ENCODE measurements at regions not wholly inside any gene's neighbourhood (a gene's known extent, or its start where the extent isn't known, plus 50 kb on each side); places are given as distances from the start of the nearest gene placed in this dataset.

- TF ChIP-seq FOXK2 (IDR thresholded peaks at IDR 0.05) = no peak
- no peak for TF ChIP-seq SP1 (IDR thresholded peaks at IDR 0.05)
- no peak for TF ChIP-seq BHLHE40 (IDR thresholded peaks at IDR 0.05; ENCODE audit: borderline replicate concordance)
- no peak for TF ChIP-seq CTBP1 (IDR thresholded peaks at IDR 0.05; ENCODE audit: borderline replicate concordance)
- TF ChIP-seq ELF4 (IDR thresholded peaks at IDR 0.05) = no peak
- TF ChIP-seq PKNOX1 (IDR thresholded peaks at IDR 0.05) = no peak
- TF ChIP-seq HDGF (IDR thresholded peaks at IDR 0.05; ENCODE audit: borderline replicate concordance) = no peak
- TF ChIP-seq ARNT (IDR thresholded peaks at IDR 0.05) = no peak
- no peak for TF ChIP-seq LEF1 (IDR thresholded peaks at IDR 0.05; ENCODE audit: borderline replicate concordance)
- no peak for TF ChIP-seq SUZ12 (IDR thresholded peaks at IDR 0.05)
- TF ChIP-seq L3MBTL2 (conservative IDR thresholded peaks at IDR 0.05) = no peak
- TF ChIP-seq FOXM1 (IDR thresholded peaks at IDR 0.05; ENCODE audit: borderline replicate concordance) = no peak
- no peak for TF ChIP-seq TARDBP (IDR thresholded peaks at IDR 0.05)
- no peak for TF ChIP-seq ZNF384 (IDR thresholded peaks at IDR 0.05)
These were observed 1088.0 kb downstream of the SORCS1 start for GRCh38 chr10:106076496-106076895.

GRCh38 chr10:106053061-106053460, 1111.4 kb downstream of the SORCS1 start:
- CTCF ChIA-PET = no interaction called here
- POLR2A ChIA-PET = no interaction called here

More at GRCh38 chr10:106076496-106076895, 1088.0 kb downstream of the SORCS1 start:
- CTCF ChIA-PET = no interaction called here
- POLR2A ChIA-PET = no interaction called here
- DNase-seq (ENCODE audit: extremely low spot score) = no peak

GRCh38 chr10:106044503-106044902, 1120.0 kb downstream of the SORCS1 start:
- TF ChIP-seq ELF4 (IDR thresholded peaks at IDR 0.05) (no peak), SUZ12 (IDR thresholded peaks at IDR 0.05) (no peak), HDGF (IDR thresholded peaks at IDR 0.05; ENCODE audit: borderline replicate concordance) (no peak), FOXA1 (IDR thresholded peaks at IDR 0.05) (no peak), PKNOX1 (IDR thresholded peaks at IDR 0.05) (no peak), ZNF384 (IDR thresholded peaks at IDR 0.05) (no peak), LEF1 (IDR thresholded peaks at IDR 0.05; ENCODE audit: borderline replicate concordance) (no peak), SP1 (IDR thresholded peaks at IDR 0.05) (no peak), FOXM1 (IDR thresholded peaks at IDR 0.05; ENCODE audit: borderline replicate concordance) (no peak), L3MBTL2 (conservative IDR thresholded peaks at IDR 0.05) (no peak), FOXK2 (IDR thresholded peaks at IDR 0.05) (no peak)
- POLR2A ChIA-PET = no interaction called here
- CTCF ChIA-PET = no interaction called here
- DNase-seq (ENCODE audit: extremely low spot score) = no peak

More at GRCh38 chr10:106053061-106053460, 1111.4 kb downstream of the SORCS1 start:
- TF ChIP-seq ZNF384 (IDR thresholded peaks at IDR 0.05) (no peak), TARDBP (IDR thresholded peaks at IDR 0.05) (no peak), FOXM1 (IDR thresholded peaks at IDR 0.05; ENCODE audit: borderline replicate concordance) (no peak), NFRKB (IDR thresholded peaks at IDR 0.05) (no peak), PKNOX1 (IDR thresholded peaks at IDR 0.05) (no peak), LEF1 (IDR thresholded peaks at IDR 0.05; ENCODE audit: borderline replicate concordance) (no peak), SUZ12 (IDR thresholded peaks at IDR 0.05) (no peak), CTBP1 (IDR thresholded peaks at IDR 0.05; ENCODE audit: borderline replicate concordance) (no peak), FOXA1 (IDR thresholded peaks at IDR 0.05) (no peak), BHLHE40 (IDR thresholded peaks at IDR 0.05; ENCODE audit: borderline replicate concordance) (no peak), ARNT (IDR thresholded peaks at IDR 0.05) (no peak), HDGF (IDR thresholded peaks at IDR 0.05; ENCODE audit: borderline replicate concordance) (no peak), ELF4 (IDR thresholded peaks at IDR 0.05) (no peak), FOXK2 (IDR thresholded peaks at IDR 0.05) (no peak), L3MBTL2 (conservative IDR thresholded peaks at IDR 0.05) (no peak), SP1 (IDR thresholded peaks at IDR 0.05) (no peak)
- no peak for DNase-seq (ENCODE audit: extremely low spot score)

GRCh38 chr10:106043863-106044262, 1120.6 kb downstream of the SORCS1 start:
- ChIA-PET CTCF (no interaction called here), POLR2A (no interaction called here)
- TF ChIP-seq PKNOX1 (IDR thresholded peaks at IDR 0.05) = no peak
- no peak for TF ChIP-seq CTBP1 (IDR thresholded peaks at IDR 0.05; ENCODE audit: borderline replicate concordance)
- TF ChIP-seq L3MBTL2 (conservative IDR thresholded peaks at IDR 0.05) = no peak
- no peak for TF ChIP-seq LEF1 (IDR thresholded peaks at IDR 0.05; ENCODE audit: borderline replicate concordance)
- TF ChIP-seq ELF4 (IDR thresholded peaks at IDR 0.05) = no peak
- no peak for TF ChIP-seq SP1 (IDR thresholded peaks at IDR 0.05)
- TF ChIP-seq SUZ12 (IDR thresholded peaks at IDR 0.05) = no peak
- no peak for TF ChIP-seq HDGF (IDR thresholded peaks at IDR 0.05; ENCODE audit: borderline replicate concordance)
- no peak for TF ChIP-seq BHLHE40 (IDR thresholded peaks at IDR 0.05; ENCODE audit: borderline replicate concordance)
- TF ChIP-seq FOXA1 (IDR thresholded peaks at IDR 0.05) = no peak
- TF ChIP-seq FOXM1 (IDR thresholded peaks at IDR 0.05; ENCODE audit: borderline replicate concordance) = no peak
- TF ChIP-seq TARDBP (IDR thresholded peaks at IDR 0.05) = no peak
- DNase-seq (ENCODE audit: extremely low spot score) = no peak

- POLR2A ChIA-PET = no interaction called here
- no peak for DNase-seq (ENCODE audit: extremely low spot score)
- CTCF ChIA-PET = no interaction called here
- TF ChIP-seq HDGF (IDR thresholded peaks at IDR 0.05; ENCODE audit: borderline replicate concordance) (no peak), FOXK2 (IDR thresholded peaks at IDR 0.05) (no peak), FOXA1 (IDR thresholded peaks at IDR 0.05) (no peak), NFRKB (IDR thresholded peaks at IDR 0.05) (no peak), SP1 (IDR thresholded peaks at IDR 0.05) (no peak), SUZ12 (IDR thresholded peaks at IDR 0.05) (no peak), LEF1 (IDR thresholded peaks at IDR 0.05; ENCODE audit: borderline replicate concordance) (no peak), ZNF384 (IDR thresholded peaks at IDR 0.05) (no peak), L3MBTL2 (conservative IDR thresholded peaks at IDR 0.05) (no peak), PKNOX1 (IDR thresholded peaks at IDR 0.05) (no peak), TARDBP (IDR thresholded peaks at IDR 0.05) (no peak), CTBP1 (IDR thresholded peaks at IDR 0.05; ENCODE audit: borderline replicate concordance) (no peak), BHLHE40 (IDR thresholded peaks at IDR 0.05; ENCODE audit: borderline replicate concordance) (no peak), ELF4 (IDR thresholded peaks at IDR 0.05) (no peak), ARNT (IDR thresholded peaks at IDR 0.05) (no peak), FOXM1 (IDR thresholded peaks at IDR 0.05; ENCODE audit: borderline replicate concordance) (no peak)
These were observed 1126.3 kb downstream of the SORCS1 start for GRCh38 chr10:106038246-106038645.

Data from HEK293T (cell line).